ENCODE measurements at regions not wholly inside any gene's neighbourhood (a gene's known extent, or its start where the extent isn't known, plus 50 kb on each side); places are given as distances from the start of the nearest gene placed in this dataset.

- no peak overlapping the region for H3K4me2 ChIP-seq (ENCODE audit: insufficient read depth, low read length)
- DNase-seq (ENCODE audit: insufficient read length, low spot score, missing footprints), result no peak
Measured at GRCh38 chr14:34098045-34098984, 147.4 kb upstream of the EGLN3 start.

GRCh38 chr14:34097644-34098043 is 146.8 kb upstream of the EGLN3 start:
- H3K27ac ChIP-seq (ENCODE audit: low read depth, low read length), result no peak overlapping the region
- no peak overlapping the region for H3K4me3 ChIP-seq (ENCODE audit: insufficient read depth, low read length)
- no peak for DNase-seq (ENCODE audit: insufficient read length, low spot score, missing footprints)
- no peaks in the 10 kb centered on the region for H3K36me3 ChIP-seq (ENCODE audit: insufficient read depth, low read length)
- no peaks in the 10 kb centered on the region for H3K9me3 ChIP-seq (ENCODE audit: low read depth, low read length)
- TF ChIP-seq CTCF (IDR thresholded peaks at IDR 0.05; ENCODE audit: extremely low read depth, low read depth, low read length), result no peak
- no peak overlapping the region for H3K4me2 ChIP-seq (ENCODE audit: insufficient read depth, low read length)
- H3K27me3 ChIP-seq (ENCODE audit: insufficient read depth, low read length), result no peaks in the 10 kb centered on the region
- no peaks in the 10 kb centered on the region for H3K4me1 ChIP-seq (ENCODE audit: insufficient read depth, low read length)
- no peak overlapping the region for H2AFZ ChIP-seq (ENCODE audit: low read length)
- H4K20me1 ChIP-seq (ENCODE audit: insufficient read depth, low read length), result no peaks in the 10 kb centered on the region
- H3K79me2 ChIP-seq (ENCODE audit: insufficient read depth, low read length), result no peaks in the 10 kb centered on the region

More at GRCh38 chr14:34098045-34098984, 147.4 kb upstream of the EGLN3 start:
- no peaks in the 10 kb centered on the region for H3K9me3 ChIP-seq (ENCODE audit: low read depth, low read length)
- no peaks in the 10 kb centered on the region for H3K27me3 ChIP-seq (ENCODE audit: insufficient read depth, low read length)
- no peak overlapping the region for H2AFZ ChIP-seq (ENCODE audit: low read length)
- TF ChIP-seq CTCF (IDR thresholded peaks at IDR 0.05; ENCODE audit: extremely low read depth, low read depth, low read length), result peak; percentile 53
- no peaks in the 10 kb centered on the region for H3K79me2 ChIP-seq (ENCODE audit: insufficient read depth, low read length)
- no peaks in the 10 kb centered on the region for H3K36me3 ChIP-seq (ENCODE audit: insufficient read depth, low read length)
- H3K4me1 ChIP-seq (ENCODE audit: insufficient read depth, low read length), result no peaks in the 10 kb centered on the region
- H4K20me1 ChIP-seq (ENCODE audit: insufficient read depth, low read length), result no peaks in the 10 kb centered on the region
- no peak overlapping the region for H3K4me3 ChIP-seq (ENCODE audit: insufficient read depth, low read length)
- no peak overlapping the region for H3K27ac ChIP-seq (ENCODE audit: low read depth, low read length)

GRCh38 chr14:34094384-34094783 is 143.5 kb upstream of the EGLN3 start:
- no peaks in the 10 kb centered on the region for H4K20me1 ChIP-seq (ENCODE audit: insufficient read depth, low read length)

More at GRCh38 chr14:34094384-34094783, 143.5 kb upstream of the EGLN3 start:
- DNase-seq (ENCODE audit: insufficient read length, low spot score, missing footprints), result no peak
- Histone ChIP-seq H3K4me3 (ENCODE audit: insufficient read depth, low read length) (no peak overlapping the region), H3K27me3 (ENCODE audit: insufficient read depth, low read length) (no peaks in the 10 kb centered on the region), H3K9me3 (ENCODE audit: low read depth, low read length) (no peaks in the 10 kb centered on the region), H3K4me1 (ENCODE audit: insufficient read depth, low read length) (no peaks in the 10 kb centered on the region), H3K36me3 (ENCODE audit: insufficient read depth, low read length) (no peaks in the 10 kb centered on the region), H3K4me2 (ENCODE audit: insufficient read depth, low read length) (no peak overlapping the region), H2AFZ (ENCODE audit: low read length) (no peak overlapping the region), H3K79me2 (ENCODE audit: insufficient read depth, low read length) (no peaks in the 10 kb centered on the region), H3K27ac (ENCODE audit: low read depth, low read length) (no peak overlapping the region)
- TF ChIP-seq CTCF (IDR thresholded peaks at IDR 0.05; ENCODE audit: extremely low read depth, low read depth, low read length), result no peak

Data from osteoblast (primary cell).